ENCODE measurements at regions not wholly inside any gene's neighbourhood (a gene's known extent, or its start where the extent isn't known, plus 50 kb on each side); places are given as distances from the start of the nearest gene placed in this dataset.

- no peak for TF ChIP-seq POLR2A (IDR thresholded peaks at IDR 0.05)
- TF ChIP-seq CTCF (IDR thresholded peaks at IDR 0.05) = no peak
- no peak for DNase-seq (ENCODE audit: low spot score in 2 of 2)
- intact Hi-C loops (cut with DNase I; ENCODE audit: low total_unique reads) = no loop called here
- 95 to 96% methylated on average over 4 of the region's 4 CpGs for WGBS, 2 donors
- no peak overlapping the region for H3K4me3 ChIP-seq (ENCODE audit: low read depth, poor library complexity, severe bottlenecking)
These were observed 130.9 kb upstream of the ADAMTS16 start for GRCh38 chr5:5009240-5009639.

GRCh38 chr5:5011151-5011550, 129.0 kb upstream of the ADAMTS16 start:
- no peak overlapping the region for H3K4me3 ChIP-seq (ENCODE audit: low read depth, poor library complexity, severe bottlenecking)
- intact Hi-C loops (cut with DNase I; ENCODE audit: low total_unique reads) = no loop called here
- DNase-seq (ENCODE audit: low spot score in 2 of 2) = no peak
- no peak for TF ChIP-seq CTCF (IDR thresholded peaks at IDR 0.05)
- no peak for TF ChIP-seq POLR2A (IDR thresholded peaks at IDR 0.05)
- WGBS, 2 donors = 78 to 88% methylated on average over 4 of the region's 4 CpGs

- WGBS, 2 donors = 34 to 37% methylated on average over 7 of the region's 7 CpGs
- no peak for TF ChIP-seq POLR2A (IDR thresholded peaks at IDR 0.05)
- TF ChIP-seq CTCF (IDR thresholded peaks at IDR 0.05) = no peak
- intact Hi-C loops (cut with DNase I; ENCODE audit: low total_unique reads) = no loop called here
- DNase-seq (ENCODE audit: low spot score in 2 of 2) = no peak
- no peak overlapping the region for H3K4me3 ChIP-seq (ENCODE audit: low read depth, poor library complexity, severe bottlenecking)
These were observed 125.4 kb upstream of the ADAMTS16 start for GRCh38 chr5:5014586-5015235.

- WGBS, 2 donors = 74 to 79% methylated on average over 9 of the region's 9 CpGs
- intact Hi-C loops (cut with DNase I; ENCODE audit: low total_unique reads) = no loop called here
- no peak overlapping the region for H3K4me3 ChIP-seq (ENCODE audit: low read depth, poor library complexity, severe bottlenecking)
- TF ChIP-seq POLR2A (IDR thresholded peaks at IDR 0.05) (no peak), CTCF (IDR thresholded peaks at IDR 0.05) (no peak)
- DNase-seq (ENCODE audit: low spot score in 2 of 2) = no peak
These were observed 122.1 kb upstream of the ADAMTS16 start for GRCh38 chr5:5017827-5018577.

GRCh38 chr5:5018578-5018970, 121.6 kb upstream of the ADAMTS16 start:
- no peak overlapping the region for H3K4me3 ChIP-seq (ENCODE audit: low read depth, poor library complexity, severe bottlenecking)
- TF ChIP-seq POLR2A (IDR thresholded peaks at IDR 0.05) (no peak), CTCF (IDR thresholded peaks at IDR 0.05) (no peak)
- intact Hi-C loops (cut with DNase I; ENCODE audit: low total_unique reads) = no loop called here
- 55 to 68% methylated on average over 4 of the region's 4 CpGs for WGBS, 2 donors
- no peak for DNase-seq (ENCODE audit: low spot score in 2 of 2)
